ENCODE measurements at regions not wholly inside any gene's neighbourhood (a gene's known extent, or its start where the extent isn't known, plus 50 kb on each side); places are given as distances from the start of the nearest gene placed in this dataset.

DNA sequence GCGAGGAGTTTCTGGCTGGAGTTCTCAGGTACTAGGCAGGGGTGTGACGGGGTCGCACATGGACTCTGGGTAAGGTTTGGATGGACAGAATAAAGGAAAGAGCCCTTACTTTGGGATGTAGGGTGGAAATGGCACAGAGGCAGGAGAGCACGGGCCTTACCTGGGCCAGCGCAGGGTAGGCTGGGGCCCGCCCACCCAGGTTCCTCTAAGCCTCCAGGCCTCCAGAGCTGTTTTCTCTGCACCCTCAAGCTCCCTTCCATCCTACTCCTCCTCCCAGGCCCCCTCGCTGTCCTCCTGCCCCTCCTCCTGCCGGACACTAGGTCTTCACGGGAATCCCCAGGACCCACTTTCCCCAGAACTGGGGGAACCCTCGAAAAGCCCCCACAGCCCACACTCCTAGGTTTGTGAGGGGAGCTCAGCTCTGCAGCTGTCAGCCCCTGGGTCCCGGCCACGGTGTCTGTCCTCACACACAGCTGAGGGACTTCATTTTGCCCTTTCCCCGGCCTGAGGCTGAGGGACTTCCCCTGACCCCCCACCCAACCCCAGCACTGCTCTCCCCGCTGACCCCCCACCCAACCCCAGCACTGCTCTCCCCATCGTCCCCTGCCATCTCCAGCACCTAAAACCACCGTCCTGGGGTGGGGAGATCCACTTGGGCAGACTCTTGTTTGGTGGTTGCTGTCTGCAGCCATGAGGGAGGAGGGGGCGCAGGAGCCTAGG lies 53.0 kb upstream of the PCSK6 start:
- DNase-seq (ENCODE audit: low read depth, low spot score), result no peak
- Histone ChIP-seq H3K27ac (ENCODE audit: low read length) (no peak overlapping the region), H3K4me1 (ENCODE audit: control insufficient read depth, insufficient read depth, low read length) (no peaks in the 10 kb centered on the region), H3K36me3 (ENCODE audit: control insufficient read depth, insufficient read depth, low read length) (no peaks in the 10 kb centered on the region; the same call in 1 of the 2 replicates), H3K9me3 (ENCODE audit: control insufficient read depth, insufficient read depth, low read length) (no peaks in the 10 kb centered on the region), H3K27me3 (ENCODE audit: control insufficient read depth, insufficient read depth, low read length) (no peaks in the 10 kb centered on the region), H3K4me3 (ENCODE audit: low read length) (no peak overlapping the region)
- no CpG with 5 or more reads among the region's 17 CpGs for WGBS (ENCODE audit: insufficient coverage, insufficient read length)

GRCh38 chr15:101541501-101542292 lies 52.2 kb upstream of the PCSK6 start:
- Histone ChIP-seq H3K27me3 (ENCODE audit: control insufficient read depth, insufficient read depth, low read length) (no peaks in the 10 kb centered on the region), H3K9me3 (ENCODE audit: control insufficient read depth, insufficient read depth, low read length) (no peaks in the 10 kb centered on the region), H3K4me3 (ENCODE audit: low read length) (no peak overlapping the region), H3K36me3 (ENCODE audit: control insufficient read depth, insufficient read depth, low read length) (no peaks in the 10 kb centered on the region; the same call in 1 of the 2 replicates), H3K27ac (ENCODE audit: low read length) (no peak overlapping the region), H3K4me1 (ENCODE audit: control insufficient read depth, insufficient read depth, low read length) (no peaks in the 10 kb centered on the region)
- no CpG with 5 or more reads among the region's 14 CpGs for WGBS (ENCODE audit: insufficient coverage, insufficient read length)
- DNase-seq (ENCODE audit: low read depth, low spot score), result no peak

DNA sequence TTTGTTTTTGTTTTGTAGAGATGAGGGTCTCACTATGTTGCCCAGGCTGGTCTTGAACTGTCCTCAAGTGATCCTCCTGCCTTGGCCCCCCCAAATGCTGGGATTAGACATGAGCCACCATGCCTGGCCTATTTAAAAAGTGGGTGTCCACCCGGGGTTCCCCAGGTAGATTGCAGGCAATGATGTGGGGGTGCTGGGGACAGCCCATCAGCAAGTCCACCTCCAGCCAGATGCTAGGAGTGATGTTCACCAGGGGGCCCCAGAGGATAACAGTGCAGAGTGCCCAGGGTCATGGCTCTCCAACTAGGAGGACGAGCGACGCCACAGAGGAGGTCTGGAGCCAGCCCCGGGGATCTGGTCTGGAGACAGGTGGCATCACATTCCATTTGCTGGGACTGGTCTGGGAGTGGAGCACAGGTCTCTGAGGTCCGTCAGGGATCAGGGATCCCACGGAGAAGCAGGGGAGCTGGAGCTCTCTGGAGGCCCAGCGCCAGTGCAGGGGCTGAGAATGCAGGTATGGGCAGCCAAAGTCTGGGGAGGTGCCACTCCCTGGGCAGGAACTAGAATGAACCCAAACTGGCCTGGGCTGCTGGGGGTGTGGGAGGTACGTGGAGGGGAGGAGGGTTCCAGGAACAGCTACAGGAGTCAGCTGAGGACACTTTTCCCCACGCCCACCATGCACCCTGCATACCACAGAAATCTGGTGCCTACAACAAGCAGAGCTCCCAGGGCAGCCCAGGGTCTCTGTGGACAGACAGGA lies 51.2 kb upstream of the PCSK6 start:
- no peaks in the 10 kb centered on the region for H3K27me3 ChIP-seq (ENCODE audit: control insufficient read depth, insufficient read depth, low read length)
- no peak for DNase-seq (ENCODE audit: low read depth, low spot score)
- H3K9me3 ChIP-seq (ENCODE audit: control insufficient read depth, insufficient read depth, low read length), result no peaks in the 10 kb centered on the region
- no peaks in the 10 kb centered on the region; the same call in 1 of the 2 replicates for H3K36me3 ChIP-seq (ENCODE audit: control insufficient read depth, insufficient read depth, low read length)
- no peak overlapping the region for H3K27ac ChIP-seq (ENCODE audit: low read length)
- no CpG with 5 or more reads among the region's 10 CpGs for whole genome bisulfite sequencing (ENCODE audit: insufficient coverage, insufficient read length)
- H3K4me3 ChIP-seq (ENCODE audit: low read length), result no peak overlapping the region
- no peaks in the 10 kb centered on the region for H3K4me1 ChIP-seq (ENCODE audit: control insufficient read depth, insufficient read depth, low read length)

DNA sequence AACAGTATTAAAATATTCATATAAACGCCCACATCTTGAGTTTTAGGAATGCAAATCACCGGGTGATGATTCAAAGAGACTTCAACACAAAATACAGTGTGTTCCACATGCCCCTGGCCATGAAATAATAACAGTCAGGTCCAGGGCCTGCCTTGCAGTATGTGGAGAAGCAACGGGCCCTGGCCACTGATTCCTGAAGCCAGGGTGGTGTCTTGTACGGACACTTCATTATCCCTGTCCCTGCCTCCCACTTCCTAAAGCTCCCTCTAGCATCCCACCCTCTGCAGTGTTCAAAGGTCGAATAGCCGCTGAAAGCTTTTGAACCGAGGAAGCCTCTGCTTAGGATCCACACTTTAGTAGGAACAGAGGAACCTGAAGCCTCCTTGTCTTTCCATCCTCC lies 50.4 kb upstream of the PCSK6 start:
- H3K27me3 ChIP-seq (ENCODE audit: control insufficient read depth, insufficient read depth, low read length), result no peaks in the 10 kb centered on the region
- no peaks in the 10 kb centered on the region; the same call in 1 of the 2 replicates for H3K36me3 ChIP-seq (ENCODE audit: control insufficient read depth, insufficient read depth, low read length)
- no peaks in the 10 kb centered on the region for H3K4me1 ChIP-seq (ENCODE audit: control insufficient read depth, insufficient read depth, low read length)

GRCh38 chr15:101539492-101539891 lies 50.0 kb upstream of the PCSK6 start:
- no peak for DNase-seq (ENCODE audit: low read depth, low spot score)
- Histone ChIP-seq H3K4me1 (ENCODE audit: control insufficient read depth, insufficient read depth, low read length) (no peaks in the 10 kb centered on the region), H3K36me3 (ENCODE audit: control insufficient read depth, insufficient read depth, low read length) (no peaks in the 10 kb centered on the region; the same call in 1 of the 2 replicates), H3K27me3 (ENCODE audit: control insufficient read depth, insufficient read depth, low read length) (no peaks in the 10 kb centered on the region), H3K4me3 (ENCODE audit: low read length) (no peak overlapping the region), H3K9me3 (ENCODE audit: control insufficient read depth, insufficient read depth, low read length) (no peaks in the 10 kb centered on the region), H3K27ac (ENCODE audit: low read length) (no peak overlapping the region)
- no CpG with 5 or more reads among the region's 13 CpGs for WGBS (ENCODE audit: insufficient coverage, insufficient read length)

More for the DNA sequence above, 50.4 kb upstream of the PCSK6 start:
- Histone ChIP-seq H3K27ac (ENCODE audit: low read length) (no peak overlapping the region), H3K4me3 (ENCODE audit: low read length) (no peak overlapping the region), H3K9me3 (ENCODE audit: control insufficient read depth, insufficient read depth, low read length) (no peaks in the 10 kb centered on the region)
- DNase-seq (ENCODE audit: low read depth, low spot score), result no peak
- no CpG with 5 or more reads among the region's 7 CpGs for WGBS (ENCODE audit: insufficient coverage, insufficient read length)
